Tibial artery (tissue), 4 donors: ENCODE measurements at regions not wholly inside any gene's neighbourhood (a gene's known extent, or its start where the extent isn't known, plus 50 kb on each side); places are given as distances from the start of the nearest gene placed in this dataset.
"Not testable (repeated sequence)": the region's sequence is repeated elsewhere in the genome, so short reads cannot be mapped to it uniquely, and the experiment has no call there.

Source experiments
- DNase-seq, 2 donors: peaks; one replicate each; pipeline ENCODE4 v3.0.0-alpha.2; 2019
- H3K27ac ChIP-seq, 2 donors: fragments of 200-600 bp; sonication (generic) in 1 of 2; 1 replicate in 1 of 2; 2 replicates in 1 of 2; pipeline ENCODE4 v1.5.1; 2018 to 2019; ENCODE audit warnings: mild to moderate bottlenecking in 1 of 2
- H3K27me3 ChIP-seq, 2 donors: fragments of 200-600 bp; sonication (generic) in 1 of 2; one replicate each; pipeline versions ENCODE4 v1.5.1 to v1.6.0; 2016 to 2019
- H3K36me3 ChIP-seq, 3 donors: fragments of 200-600 bp; sonication (generic) in 2 of 3; one replicate each; pipeline ENCODE4 v1.5.1; 2016 to 2019; ENCODE audit warnings: mild to moderate bottlenecking in 2 of 3
- H3K4me1 ChIP-seq, 4 donors: fragments of 200-600 bp; sonication (generic) in 2 of 4; 1 replicate in 3 of 4; 2 replicates in 1 of 4; pipeline ENCODE4 v1.5.1; 2016 to 2019
- H3K4me3 ChIP-seq, 2 donors: fragments of 200-600 bp; sonication (generic) in 1 of 2; 1 replicate in 1 of 2; 2 replicates in 1 of 2; pipeline ENCODE4 v1.5.1; 2018 to 2019; ENCODE audit warnings: mild to moderate bottlenecking in 2 of 2
- H3K9me3 ChIP-seq, 3 donors: fragments of 200-600 bp; sonication (generic) in 1 of 3; one replicate each; pipeline ENCODE4 v1.5.1; 2016 to 2019
- intact Hi-C: fragments of 100-400 bp; cut with DNase I; formaldehyde crosslinking; loops from one replicate; pipeline ENCODE4 v1.15.0; 2023; ENCODE audit warnings: low total_unique reads
- TF ChIP-seq, protein P1 (sequence below), 2 experiments: fragments of 200-600 bp in 1 of 2; fragments of 450-650 bp in 1 of 2; IDR thresholded peaks; one replicate each; pipeline ENCODE4 v1.5.1; 2017 to 2019; ENCODE audit warnings: antibody characterized with exemption in 2 of 2, mild to moderate bottlenecking in 1 of 2, moderate library complexity in 1 of 2

DNA sequence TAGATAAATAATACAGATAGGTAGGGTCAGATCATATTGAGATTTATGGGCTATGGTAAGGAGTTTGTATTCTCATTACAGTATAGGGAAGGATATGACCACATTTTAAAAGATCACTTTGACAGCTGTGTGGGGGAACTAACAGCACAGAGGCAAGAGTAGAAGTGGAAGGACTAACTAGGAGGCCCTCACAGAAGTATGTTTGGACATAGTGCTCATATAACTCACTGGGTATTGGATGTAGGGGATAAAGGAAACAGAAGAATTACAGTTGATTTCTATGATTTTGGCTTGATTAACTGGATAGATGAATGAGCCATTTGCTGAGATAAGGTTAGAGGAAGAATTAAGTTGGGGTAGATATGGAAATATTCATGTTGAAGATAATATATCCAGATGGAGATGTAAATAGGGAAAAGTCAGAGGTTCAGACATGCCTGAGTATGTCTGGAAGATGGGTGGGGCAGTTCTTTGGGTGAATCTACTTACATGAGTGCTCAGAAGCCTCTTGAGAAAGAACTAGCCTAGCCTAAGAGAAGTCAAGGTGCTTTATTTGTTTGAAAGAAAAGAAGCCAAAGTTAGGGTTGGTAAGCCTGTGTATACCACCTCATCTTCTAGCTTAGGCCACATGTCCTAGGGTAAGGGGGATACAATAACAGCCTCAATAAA is 133.4 kb downstream of the NDFIP2 start:
- no peak for DNase-seq
- no peaks in the 10 kb centered on the region for H3K27me3 ChIP-seq
- TF ChIP-seq, protein P1, sequence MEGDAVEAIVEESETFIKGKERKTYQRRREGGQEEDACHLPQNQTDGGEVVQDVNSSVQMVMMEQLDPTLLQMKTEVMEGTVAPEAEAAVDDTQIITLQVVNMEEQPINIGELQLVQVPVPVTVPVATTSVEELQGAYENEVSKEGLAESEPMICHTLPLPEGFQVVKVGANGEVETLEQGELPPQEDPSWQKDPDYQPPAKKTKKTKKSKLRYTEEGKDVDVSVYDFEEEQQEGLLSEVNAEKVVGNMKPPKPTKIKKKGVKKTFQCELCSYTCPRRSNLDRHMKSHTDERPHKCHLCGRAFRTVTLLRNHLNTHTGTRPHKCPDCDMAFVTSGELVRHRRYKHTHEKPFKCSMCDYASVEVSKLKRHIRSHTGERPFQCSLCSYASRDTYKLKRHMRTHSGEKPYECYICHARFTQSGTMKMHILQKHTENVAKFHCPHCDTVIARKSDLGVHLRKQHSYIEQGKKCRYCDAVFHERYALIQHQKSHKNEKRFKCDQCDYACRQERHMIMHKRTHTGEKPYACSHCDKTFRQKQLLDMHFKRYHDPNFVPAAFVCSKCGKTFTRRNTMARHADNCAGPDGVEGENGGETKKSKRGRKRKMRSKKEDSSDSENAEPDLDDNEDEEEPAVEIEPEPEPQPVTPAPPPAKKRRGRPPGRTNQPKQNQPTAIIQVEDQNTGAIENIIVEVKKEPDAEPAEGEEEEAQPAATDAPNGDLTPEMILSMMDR (IDR thresholded peaks at IDR 0.05) = no peak
- H3K36me3 ChIP-seq = no peaks in the 10 kb centered on the region
- H3K27ac ChIP-seq = no peak overlapping the region
- no peak overlapping the region for H3K4me3 ChIP-seq
- no peaks in the 10 kb centered on the region for H3K9me3 ChIP-seq
- no peaks in the 10 kb centered on the region for H3K4me1 ChIP-seq
- intact Hi-C loops = no loop called here

DNA sequence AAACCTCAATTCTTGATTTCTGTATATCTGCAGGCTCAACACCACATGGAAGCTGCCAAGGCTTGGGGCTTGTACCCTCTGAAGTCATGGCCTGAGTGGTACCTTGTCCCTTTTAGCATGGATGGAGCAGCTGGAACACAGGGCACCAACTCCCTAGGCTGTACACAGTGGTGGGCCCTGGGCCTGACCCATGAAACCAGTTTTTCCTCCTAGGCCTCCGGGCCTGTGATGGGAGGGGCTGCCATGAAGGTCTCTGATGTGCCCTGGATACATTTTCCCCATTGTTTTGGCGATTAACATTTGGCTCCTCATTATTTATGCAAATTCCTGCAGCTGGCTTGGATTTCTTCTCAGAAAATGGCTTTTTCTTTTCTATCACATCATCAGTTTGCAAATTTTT is 131.6 kb downstream of the NDFIP2 start:
- no peaks in the 10 kb centered on the region for H3K36me3 ChIP-seq
- H3K4me3 ChIP-seq = no peak overlapping the region
- H3K27me3 ChIP-seq = no peaks in the 10 kb centered on the region
- TF ChIP-seq, protein P1 (IDR thresholded peaks at IDR 0.05) = no peak
- H3K27ac ChIP-seq = no peak overlapping the region
- H3K9me3 ChIP-seq = no peaks in the 10 kb centered on the region
- intact Hi-C loops = no loop called here
- H3K4me1 ChIP-seq = no peaks in the 10 kb centered on the region
- no peak for DNase-seq

DNA sequence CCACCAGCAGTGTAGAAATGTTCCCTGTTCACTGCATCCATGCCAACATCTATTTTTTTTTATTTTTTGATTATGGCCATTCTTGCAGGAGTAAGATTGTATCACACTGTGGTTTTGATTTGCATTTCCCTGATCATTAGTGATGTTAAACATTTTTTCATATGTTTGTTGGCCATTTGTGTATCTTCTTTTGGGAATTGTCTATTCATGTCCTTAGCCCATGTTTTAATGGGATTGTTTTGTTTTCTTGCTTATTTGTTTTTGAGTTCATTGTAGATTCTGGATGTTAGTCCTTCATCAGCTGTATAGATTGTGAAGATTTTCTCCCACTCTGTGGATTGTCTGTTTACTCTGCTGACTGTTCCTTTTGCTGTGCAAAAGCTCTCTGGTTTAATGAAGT is 126.9 kb downstream of the NDFIP2 start:
- DNase-seq, H3K27ac ChIP-seq, H3K4me3 ChIP-seq, H3K27me3 ChIP-seq, intact Hi-C loops, H3K4me1 ChIP-seq, H3K36me3 ChIP-seq, H3K9me3 ChIP-seq: not testable (repeated sequence)
